K562 (cell line): ENCODE measurements at regions not wholly inside any gene's neighbourhood (a gene's known extent, or its start where the extent isn't known, plus 50 kb on each side); places are given as distances from the start of the nearest gene placed in this dataset.

Source experiments
- ATAC-seq: fragments of 200-7000 bp; cut with Tn5 transposase; 3 replicates; pipeline ENCODE4 v1.9.1; 2020; ENCODE audit warnings: moderate library complexity
- BruUV-seq: library from RNA; stranded (reverse); fragments of 400-500 nt; replicated peaks from 2 replicates; lab custom pipeline; 2021; lab: Mats Ljungman, UMichigan
- CTCF ChIA-PET: fragments of 300-600 bp; formaldehyde crosslinking; extraction: SDS; loops from one replicate; lab custom pipeline; 2021; ENCODE audit warnings: low intra/inter-chr PET ratio; lab: Yijun Ruan, JAX
- POLR2A ChIA-PET: fragments of 300-600, 350-650 bp; sonication (Branson Sonifier 250); formaldehyde crosslinking; extraction: SDS; loops from one replicate; lab custom pipeline; 2021; ENCODE audit warnings: antibody characterized with exemption, inconsistent platforms; lab: Yijun Ruan, JAX
- DNase-seq, 4 experiments: peaks; one replicate each; pipeline versions ENCODE4 v3.0.0 to v3.0.0-alpha.2; 2011 to 2018; ENCODE audit warnings: low spot score in 3 of 4, mixed read lengths in 3 of 4; ENCODE audit errors: extremely low read depth in 1 of 4
- FAIRE-seq: peaks from 2 replicates; lab custom pipeline; 2011; peaks lifted over from hg19 to GRCh38; lab: Jason Lieb, UNC
- H2AFZ ChIP-seq: 2 replicates; pipeline ENCODE4 v1.6.0; 2011; ENCODE audit warnings: low read depth, low read length, control low read depth, inconsistent platforms
- H3K27ac ChIP-seq: fragments of 200-600 bp; 3 replicates; pipeline ENCODE4 v1.8.0; 2011; ENCODE audit warnings: low read depth, mild to moderate bottlenecking, control low read depth, inconsistent platforms, low read length, moderate library complexity, mixed read lengths; ENCODE audit errors: extremely low read depth
- H3K27me3 ChIP-seq, 2 experiments: fragments of 300-600 bp in 1 of 2; 2 replicates in 1 of 2; 3 replicates in 1 of 2; pipeline versions ENCODE4 v1.6.0 to v1.8.0; 2011; ENCODE audit warnings: inconsistent platforms in 2 of 2, low read length in 2 of 2, mild to moderate bottlenecking in 1 of 2, mixed read lengths in 1 of 2, moderate library complexity in 1 of 2; ENCODE audit not compliant: control insufficient read depth in 2 of 2, insufficient read depth in 2 of 2
- H3K36me3 ChIP-seq: fragments of 300-600 bp; 3 replicates; pipeline ENCODE4 v1.8.0; 2011; ENCODE audit warnings: mild to moderate bottlenecking, low read length, inconsistent platforms; ENCODE audit not compliant: control insufficient read depth, insufficient read depth
- H3K4me1 ChIP-seq, 2 experiments: fragments of 200-600 bp in 1 of 2; replicated peaks in 1 of 2; 2 replicates in 1 of 2; 3 replicates in 1 of 2; pipeline versions ENCODE4 v1.5.1 to v1.8.0; 2011; ENCODE audit warnings: inconsistent platforms in 2 of 2, low read length in 2 of 2, mild to moderate bottlenecking in 1 of 2, mixed read lengths in 1 of 2, moderate library complexity in 1 of 2; ENCODE audit not compliant: control insufficient read depth in 2 of 2, insufficient read depth in 2 of 2
- H3K4me2 ChIP-seq: 2 replicates; pipeline ENCODE4 v1.6.1; 2011; ENCODE audit warnings: low read length, control low read depth, inconsistent platforms, mixed read lengths; ENCODE audit not compliant: insufficient read depth
- H3K4me3 ChIP-seq: fragments of 200-600 bp; sonication (generic), shearing (Covaris generic); 2 replicates; pipeline ENCODE4 v1.5.1; 2016; ENCODE audit warnings: control low read depth, inconsistent platforms
- H3K79me2 ChIP-seq: fragments of 200-600 bp; 3 replicates; pipeline ENCODE4 v1.8.0; 2011; ENCODE audit warnings: low read length, inconsistent platforms; ENCODE audit not compliant: control insufficient read depth, insufficient read depth
- H3K9ac ChIP-seq, 2 experiments: 2 replicates each; pipeline versions ENCODE4 v1.6.0 to v1.6.1; 2011; ENCODE audit warnings: low read depth in 2 of 2, low read length in 2 of 2, control low read depth in 1 of 2, inconsistent platforms in 1 of 2, mild to moderate bottlenecking in 1 of 2, mixed read lengths in 1 of 2; ENCODE audit not compliant: insufficient read depth in 1 of 2
- H3K9me1 ChIP-seq: one replicate; pipeline ENCODE4 v1.6.0; 2011; ENCODE audit warnings: inconsistent platforms, mild to moderate bottlenecking, low read length, moderate library complexity; ENCODE audit not compliant: control insufficient read depth, insufficient read depth
- H3K9me3 ChIP-seq: replicated peaks from 2 replicates; pipeline ENCODE4 v1.5.1; 2011; ENCODE audit warnings: low read depth, low read length, inconsistent platforms; ENCODE audit not compliant: control insufficient read depth, insufficient read depth
- H4K20me1 ChIP-seq: replicated peaks from 2 replicates; pipeline ENCODE4 v1.6.1; 2011; ENCODE audit warnings: low read length, inconsistent platforms, mixed read lengths; ENCODE audit not compliant: control insufficient read depth, insufficient read depth
- C11orf30 ChIP-seq: fragments of 450-650 bp; IDR thresholded peaks from 2 replicates; pipeline ENCODE4 v1.6.1; 2016; ENCODE audit warnings: low read depth, mild to moderate bottlenecking
- CBFA2T3 ChIP-seq: fragments of 450-650 bp; IDR thresholded peaks from 2 replicates; pipeline ENCODE4 v1.6.1; 2017
- ILF3 ChIP-seq: fragments of 450-650 bp; IDR thresholded peaks from 2 replicates; pipeline ENCODE4 v1.6.1; 2018; ENCODE audit warnings: antibody characterized with exemption, mild to moderate bottlenecking, moderate library complexity, borderline replicate concordance
- IRF2 ChIP-seq: sonication (generic); formaldehyde crosslinking; IDR thresholded peaks from 2 replicates; pipeline ENCODE4 v1.8.1; 2022; ENCODE audit warnings: mild to moderate bottlenecking, missing genetic modification reagents
- MAFF ChIP-seq: IDR thresholded peaks from 2 replicates; pipeline ENCODE4 v1.6.1; 2012; ENCODE audit warnings: low read length, improper control_type of control experiment
- MAFG ChIP-seq: fragments of 450-650 bp; conservative IDR thresholded peaks from 2 replicates; pipeline ENCODE4 v1.6.1; 2016; ENCODE audit warnings: missing genetic modification characterization, missing compliant biosample characterization
- MAFK ChIP-seq: IDR thresholded peaks from 2 replicates; pipeline ENCODE4 v1.6.1; 2011; ENCODE audit warnings: low read length, improper control_type of control experiment
- ZC3H11A ChIP-seq: IDR thresholded peaks from 2 replicates; pipeline ENCODE4 v1.6.1; 2012; ENCODE audit warnings: low read depth, low read length, improper control_type of control experiment
- ZNF316 ChIP-seq: fragments of 450-650 bp; IDR thresholded peaks from 2 replicates; pipeline ENCODE4 v1.6.1; 2016
- WGBS: fragments of 100-300 bp; shearing (Covaris generic); methylation state at CpG from one replicate; pipeline ENCODE4 v1.1.6; 2016; ENCODE audit warnings: low coverage, mixed read lengths; ENCODE audit not compliant: insufficient coverage; ENCODE audit errors: missing lambda C conversion rate; 5-methylcytosine and 5-hydroxymethylcytosine counted together
- in situ Hi-C: fragments of 300-500 bp; cut with MboI; formaldehyde crosslinking; loops from 4 replicates; pipeline ENCODE4 v1.15.0; 2018; ENCODE audit warnings: inconsistent platforms, mixed read lengths
- intact Hi-C: fragments of 100-400 bp; cut with micrococcal nuclease; formaldehyde crosslinking; loops from 2 replicates; pipeline ENCODE4 v1.14.2; 2022

GRCh38 chr1:61518670-61519400 is 206.1 kb downstream of the TM2D1 start:
- ATAC-seq (no peak), FAIRE-seq (no peak), DNase-seq (no peak)
- intact Hi-C loops = no loop called here
- no peaks in the 10 kb centered on the region for H3K4me1 ChIP-seq
- no peaks in the 10 kb centered on the region; a peak in 2 of 5 replicates for H3K27me3 ChIP-seq
- no peak overlapping the region for H3K4me2 ChIP-seq
- no peak overlapping the region for H3K27ac ChIP-seq
- H4K20me1 ChIP-seq = no peaks in the 10 kb centered on the region
- BruUV-seq = no TSS peak
- H3K36me3 ChIP-seq = no peaks in the 10 kb centered on the region
- POLR2A ChIA-PET = no interaction called here
- TF ChIP-seq ZC3H11A (no peak), ILF3 (no peak)
- 0% methylated on average over 1 of the region's 1 CpG for WGBS
- H3K9me3 ChIP-seq = no peaks in the 10 kb centered on the region
- CTCF ChIA-PET = no interaction called here
- H2AFZ ChIP-seq = no peak overlapping the region
- H3K9ac ChIP-seq = no peak overlapping the region
- H3K9me1 ChIP-seq = no peaks in the 10 kb centered on the region
- no peak overlapping the region for H3K4me3 ChIP-seq
- H3K79me2 ChIP-seq = no peaks in the 10 kb centered on the region
- in situ Hi-C loops = no loop called here

DNA sequence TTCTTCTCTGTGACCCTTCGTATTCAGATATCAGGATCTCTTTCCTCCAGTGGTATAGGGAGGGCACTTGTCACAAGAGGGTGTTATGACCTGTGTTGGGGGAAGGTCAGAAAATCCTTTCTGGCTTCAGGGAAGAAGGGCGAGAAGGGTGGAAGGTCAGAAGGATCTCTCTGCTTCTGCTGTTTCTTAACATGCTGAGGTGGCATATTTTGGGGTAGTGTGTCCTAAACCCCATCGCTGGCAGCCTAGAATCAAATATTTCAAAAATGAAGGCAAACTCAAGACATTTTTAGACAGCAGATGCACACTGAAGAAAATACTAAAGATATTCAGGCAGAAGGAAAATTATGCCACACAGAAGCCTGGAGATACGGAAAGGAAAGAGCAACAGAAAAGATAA is 207.6 kb downstream of the TM2D1 start:
- POLR2A ChIA-PET = no interaction called here
- no peak overlapping the region for H3K4me3 ChIP-seq
- intact Hi-C loops = no loop called here
- FAIRE-seq (no peak), ATAC-seq (no peak), DNase-seq (no peak)
- WGBS = 0% methylated on average over 4 of the region's 4 CpGs
- no peaks in the 10 kb centered on the region for H4K20me1 ChIP-seq
- no TSS peak for BruUV-seq
- H3K9ac ChIP-seq = no peak overlapping the region
- H3K4me2 ChIP-seq = no peak overlapping the region
- H2AFZ ChIP-seq = no peak overlapping the region
- H3K27me3 ChIP-seq = no peaks in the 10 kb centered on the region; a peak in 2 of 5 replicates
- peak; percentile 79 for TF ChIP-seq C11orf30
- TF ChIP-seq MAFF = peak; percentile 65
- peak; percentile 86 for TF ChIP-seq ZNF316
- TF ChIP-seq MAFG (tag) = peak; percentile 81
- TF ChIP-seq CBFA2T3 = no peak
- TF ChIP-seq IRF2 (CRISPR knock-in tag) = no peak
- peak; percentile 73 for TF ChIP-seq MAFK
- no peaks in the 10 kb centered on the region for H3K9me3 ChIP-seq
- H3K36me3 ChIP-seq = no peaks in the 10 kb centered on the region
- H3K79me2 ChIP-seq = no peaks in the 10 kb centered on the region
- H3K4me1 ChIP-seq = no peaks in the 10 kb centered on the region
- in situ Hi-C loops = no loop called here
- H3K27ac ChIP-seq = no peak overlapping the region
- no peaks in the 10 kb centered on the region for H3K9me1 ChIP-seq
- CTCF ChIA-PET = no interaction called here
